ENCODE measurements at regions not wholly inside any gene's neighbourhood (a gene's known extent, or its start where the extent isn't known, plus 50 kb on each side); places are given as distances from the start of the nearest gene placed in this dataset.
"Not testable (repeated sequence)": the region's sequence is repeated elsewhere in the genome, so short reads cannot be mapped to it uniquely, and the experiment has no call there.

DNA sequence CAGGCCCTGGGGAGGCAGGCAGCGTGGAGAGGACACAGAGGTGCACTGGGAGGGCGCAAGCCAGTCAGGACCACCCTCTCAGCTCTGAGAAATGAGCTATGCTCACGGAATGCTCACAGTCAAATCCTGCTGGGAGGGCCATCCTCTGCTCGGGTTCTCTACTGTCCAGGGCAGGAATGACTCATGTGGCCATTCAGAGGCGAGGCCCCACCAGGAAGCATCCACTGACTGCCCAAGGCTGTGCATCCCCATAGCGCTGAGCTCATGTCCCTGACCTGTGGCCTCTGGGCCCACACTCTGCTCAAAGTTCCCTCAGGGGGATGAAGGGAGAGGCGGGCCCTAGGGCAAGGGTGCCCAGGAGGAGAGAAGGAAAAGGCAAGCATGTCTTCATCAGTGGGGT, 182.4 kb downstream of the POTEB start:
- DNase-seq (ENCODE audit: extremely low read depth in 1 of 4, low spot score in 3 of 4); H3K27ac ChIP-seq (ENCODE audit: extremely low read depth, low read depth, low read length); H2AFZ ChIP-seq (ENCODE audit: low read depth, low read length); FAIRE-seq; CTCF ChIA-PET (ENCODE audit: low intra/inter-chr PET ratio); H3K9ac ChIP-seq (ENCODE audit: insufficient read depth in 1 of 2, low read depth in 2 of 2, low read length in 2 of 2); POLR2A ChIA-PET; H3K9me1 ChIP-seq (ENCODE audit: control insufficient read depth, insufficient read depth, low read length); in situ Hi-C loops (cut with MboI); H3K9me3 ChIP-seq (replicated peaks; ENCODE audit: control insufficient read depth, insufficient read depth, low read depth, low read length); intact Hi-C loops (cut with micrococcal nuclease); H3K79me2 ChIP-seq (ENCODE audit: control insufficient read depth, insufficient read depth, low read length); H3K4me3 ChIP-seq; H3K36me3 ChIP-seq (ENCODE audit: control insufficient read depth, insufficient read depth, low read length); ATAC-seq; H3K4me2 ChIP-seq (ENCODE audit: insufficient read depth, low read length); H4K20me1 ChIP-seq (replicated peaks; ENCODE audit: control insufficient read depth, insufficient read depth, low read length); H3K27me3 ChIP-seq (ENCODE audit: control insufficient read depth in 2 of 2, insufficient read depth in 2 of 2, low read length in 2 of 2); H3K4me1 ChIP-seq (replicated peaks in 1 of 2; ENCODE audit: control insufficient read depth in 2 of 2, insufficient read depth in 2 of 2, low read length in 2 of 2); BruUV-seq (replicated peaks): not testable (repeated sequence)
- WGBS (ENCODE audit: insufficient coverage, low coverage, missing lambda C conversion rate), result no CpG with 5 or more reads among the region's 7 CpGs

DNA sequence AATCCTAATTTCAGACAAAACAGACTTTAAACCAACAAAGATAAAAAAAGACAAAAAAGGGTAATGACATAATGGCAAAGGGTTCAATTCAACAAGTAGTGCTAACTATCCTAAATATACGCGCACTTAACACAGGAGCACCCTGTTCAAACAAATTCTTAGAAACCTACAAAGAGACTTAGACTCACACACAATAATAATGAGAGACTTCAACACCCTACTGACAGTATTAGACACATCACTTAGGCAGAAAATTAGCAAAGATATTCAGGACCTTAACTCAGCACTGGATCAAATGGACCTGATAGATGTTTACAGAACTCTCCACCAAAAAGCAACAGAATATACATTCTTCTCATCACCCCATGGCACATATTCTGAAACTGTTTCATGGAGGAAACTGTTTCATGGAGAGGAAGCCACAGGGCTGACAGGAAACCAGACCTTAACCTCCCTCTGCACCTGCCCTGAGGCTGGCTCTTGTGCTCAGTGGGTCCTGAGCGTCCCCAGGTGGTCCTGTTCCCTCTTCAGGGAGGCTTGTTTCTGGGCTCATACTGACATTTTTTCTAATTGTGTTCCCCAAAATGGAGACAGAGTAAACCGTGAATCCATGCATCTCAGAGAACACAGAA, 184.9 kb downstream of the POTEB start:
- H3K36me3 ChIP-seq (ENCODE audit: control insufficient read depth, insufficient read depth, low read length); H4K20me1 ChIP-seq (replicated peaks; ENCODE audit: control insufficient read depth, insufficient read depth, low read length); H3K27ac ChIP-seq (ENCODE audit: extremely low read depth, low read depth, low read length); H3K79me2 ChIP-seq (ENCODE audit: control insufficient read depth, insufficient read depth, low read length); H3K9me3 ChIP-seq (replicated peaks; ENCODE audit: control insufficient read depth, insufficient read depth, low read depth, low read length); H3K4me1 ChIP-seq (replicated peaks in 1 of 2; ENCODE audit: control insufficient read depth in 2 of 2, insufficient read depth in 2 of 2, low read length in 2 of 2); H3K27me3 ChIP-seq (ENCODE audit: control insufficient read depth in 2 of 2, insufficient read depth in 2 of 2, low read length in 2 of 2); H3K4me2 ChIP-seq (ENCODE audit: insufficient read depth, low read length); H2AFZ ChIP-seq (ENCODE audit: low read depth, low read length); ATAC-seq; FAIRE-seq; intact Hi-C loops (cut with micrococcal nuclease); H3K4me3 ChIP-seq; DNase-seq (ENCODE audit: extremely low read depth in 1 of 4, low spot score in 3 of 4); POLR2A ChIA-PET; CTCF ChIA-PET (ENCODE audit: low intra/inter-chr PET ratio); BruUV-seq (replicated peaks); H3K9ac ChIP-seq (ENCODE audit: insufficient read depth in 1 of 2, low read depth in 2 of 2, low read length in 2 of 2); in situ Hi-C loops (cut with MboI); H3K9me1 ChIP-seq (ENCODE audit: control insufficient read depth, insufficient read depth, low read length): not testable (repeated sequence)
- no CpG with 5 or more reads among the region's 4 CpGs for WGBS (ENCODE audit: insufficient coverage, low coverage, missing lambda C conversion rate)

DNA sequence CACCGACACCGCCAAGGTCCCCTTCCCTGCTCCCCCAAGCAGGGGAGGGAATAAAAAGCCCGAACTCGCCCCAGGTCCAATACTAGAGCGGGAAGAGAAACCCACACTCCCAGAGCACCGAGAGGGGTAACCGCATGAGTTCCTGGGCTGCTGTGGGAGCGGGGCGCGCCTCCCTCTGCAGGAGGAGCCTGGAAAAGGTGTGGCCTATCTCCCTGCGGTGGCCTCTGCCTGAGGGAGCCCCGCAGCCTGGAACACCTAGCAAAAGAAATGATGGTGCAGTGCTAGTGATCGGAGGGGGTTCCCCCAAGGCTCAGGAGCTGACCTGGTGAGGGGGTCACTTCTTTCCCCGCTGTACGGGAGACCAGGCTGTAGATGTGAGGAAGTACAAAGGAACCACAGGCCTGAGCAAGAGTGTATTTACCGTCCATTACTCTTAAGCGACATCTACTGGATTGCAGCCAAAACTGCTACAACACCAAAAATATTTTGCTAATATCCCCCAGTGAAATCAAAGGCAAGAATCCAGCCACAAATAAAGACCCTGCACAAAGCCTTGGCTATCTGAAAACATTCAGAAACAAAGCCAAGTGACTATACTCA, 216.6 kb upstream of the POTEB3 start:
- H3K9ac ChIP-seq (ENCODE audit: insufficient read depth in 1 of 2, low read depth in 2 of 2, low read length in 2 of 2); H3K9me1 ChIP-seq (ENCODE audit: control insufficient read depth, insufficient read depth, low read length); FAIRE-seq; H4K20me1 ChIP-seq (replicated peaks; ENCODE audit: control insufficient read depth, insufficient read depth, low read length); BruUV-seq (replicated peaks); H3K79me2 ChIP-seq (ENCODE audit: control insufficient read depth, insufficient read depth, low read length); H3K27me3 ChIP-seq (ENCODE audit: control insufficient read depth in 2 of 2, insufficient read depth in 2 of 2, low read length in 2 of 2); POLR2A ChIA-PET; H3K4me1 ChIP-seq (replicated peaks in 1 of 2; ENCODE audit: control insufficient read depth in 2 of 2, insufficient read depth in 2 of 2, low read length in 2 of 2); H3K4me2 ChIP-seq (ENCODE audit: insufficient read depth, low read length); H3K9me3 ChIP-seq (replicated peaks; ENCODE audit: control insufficient read depth, insufficient read depth, low read depth, low read length); CTCF ChIA-PET (ENCODE audit: low intra/inter-chr PET ratio); H3K36me3 ChIP-seq (ENCODE audit: control insufficient read depth, insufficient read depth, low read length); intact Hi-C loops (cut with micrococcal nuclease); DNase-seq (ENCODE audit: extremely low read depth in 1 of 4, low spot score in 3 of 4); H3K27ac ChIP-seq (ENCODE audit: extremely low read depth, low read depth, low read length); in situ Hi-C loops (cut with MboI); H3K4me3 ChIP-seq; H2AFZ ChIP-seq (ENCODE audit: low read depth, low read length): not testable (repeated sequence)
- ATAC-seq, result peak; percentile 100
- no CpG with 5 or more reads among the region's 17 CpGs for WGBS (ENCODE audit: insufficient coverage, low coverage, missing lambda C conversion rate)

DNA sequence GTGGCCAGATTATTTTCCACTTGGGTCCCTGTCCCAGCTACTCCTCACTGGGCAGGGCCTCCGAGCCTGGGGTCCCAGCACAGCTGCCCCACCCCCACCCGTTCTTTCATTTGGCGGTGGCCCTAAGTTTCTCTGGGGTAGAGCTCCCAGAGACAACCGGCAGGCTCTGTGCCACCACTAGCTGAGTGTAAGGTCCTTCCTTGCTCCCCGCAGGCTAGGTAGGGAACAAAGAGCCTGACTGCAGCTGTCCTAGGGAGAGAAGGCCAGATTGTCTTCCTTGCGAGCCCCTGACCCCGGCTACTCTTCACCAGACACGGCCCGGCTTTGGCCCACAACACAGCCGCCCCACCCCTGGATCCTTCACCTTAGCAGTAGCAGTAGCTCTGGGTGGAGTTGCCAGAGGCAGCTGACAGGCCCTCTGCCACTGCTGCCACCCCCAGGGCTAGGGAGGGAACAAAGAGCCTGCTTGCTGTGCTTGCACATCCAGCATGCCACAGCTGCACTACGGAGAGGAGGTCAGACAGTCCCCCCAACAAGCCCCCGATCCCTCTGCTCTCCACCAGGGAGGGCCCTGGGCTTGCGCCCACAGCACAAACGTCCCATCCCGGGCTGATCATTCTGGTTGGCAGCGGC, 215.9 kb upstream of the POTEB3 start:
- H4K20me1 ChIP-seq (replicated peaks; ENCODE audit: control insufficient read depth, insufficient read depth, low read length); H3K4me1 ChIP-seq (replicated peaks in 1 of 2; ENCODE audit: control insufficient read depth in 2 of 2, insufficient read depth in 2 of 2, low read length in 2 of 2); intact Hi-C loops (cut with micrococcal nuclease); H3K9me3 ChIP-seq (replicated peaks; ENCODE audit: control insufficient read depth, insufficient read depth, low read depth, low read length); in situ Hi-C loops (cut with MboI); H3K4me3 ChIP-seq; FAIRE-seq; H3K9me1 ChIP-seq (ENCODE audit: control insufficient read depth, insufficient read depth, low read length); H2AFZ ChIP-seq (ENCODE audit: low read depth, low read length); DNase-seq (ENCODE audit: extremely low read depth in 1 of 4, low spot score in 3 of 4); H3K79me2 ChIP-seq (ENCODE audit: control insufficient read depth, insufficient read depth, low read length); H3K27ac ChIP-seq (ENCODE audit: extremely low read depth, low read depth, low read length); H3K9ac ChIP-seq (ENCODE audit: insufficient read depth in 1 of 2, low read depth in 2 of 2, low read length in 2 of 2); H3K36me3 ChIP-seq (ENCODE audit: control insufficient read depth, insufficient read depth, low read length); POLR2A ChIA-PET; BruUV-seq (replicated peaks); H3K27me3 ChIP-seq (ENCODE audit: control insufficient read depth in 2 of 2, insufficient read depth in 2 of 2, low read length in 2 of 2); H3K4me2 ChIP-seq (ENCODE audit: insufficient read depth, low read length); CTCF ChIA-PET (ENCODE audit: low intra/inter-chr PET ratio): not testable (repeated sequence)
- ATAC-seq, result peak; percentile 27
- WGBS (ENCODE audit: insufficient coverage, low coverage, missing lambda C conversion rate), result no CpG with 5 or more reads among the region's 16 CpGs

Measured in K562 (cell line).